ENCODE measurements at regions not wholly inside any gene's neighbourhood (a gene's known extent, or its start where the extent isn't known, plus 50 kb on each side); places are given as distances from the start of the nearest gene placed in this dataset.

DNA sequence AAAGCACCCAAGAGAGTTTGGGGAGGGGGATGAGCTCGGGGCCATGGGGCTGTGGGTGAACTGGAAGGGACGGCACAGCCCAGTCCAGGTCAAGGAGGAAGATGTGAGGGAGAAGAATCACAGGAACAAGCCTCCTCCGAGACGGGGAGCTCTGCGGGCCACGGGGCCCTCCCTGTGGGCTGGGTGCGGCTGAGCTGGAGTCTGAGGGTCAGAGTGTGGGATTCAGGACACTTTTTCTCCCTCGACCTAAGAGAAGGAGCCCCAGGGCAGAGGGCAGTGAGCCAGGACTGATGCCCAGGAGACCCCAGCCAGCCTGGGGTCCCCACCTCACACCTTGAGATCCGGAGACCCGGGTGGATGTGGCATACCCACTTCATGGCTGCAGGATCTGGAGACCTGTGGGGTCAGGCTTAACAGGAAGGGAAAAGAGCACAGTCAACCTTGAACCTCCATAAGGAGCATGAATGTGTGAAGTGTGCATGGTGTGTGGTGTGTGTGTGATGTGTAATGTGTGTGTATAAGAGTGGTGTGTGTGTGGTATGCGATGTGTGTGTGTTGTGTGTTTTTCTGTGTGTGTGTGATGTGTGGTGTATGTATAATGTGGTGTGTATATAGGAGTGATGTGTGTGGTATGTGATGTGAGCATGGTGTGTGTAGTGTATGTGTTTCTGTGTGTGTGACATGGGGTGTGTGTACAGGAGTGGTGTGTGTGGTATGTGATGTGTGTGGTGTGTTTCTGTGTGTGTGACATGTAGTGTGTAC is 504.6 kb downstream of the BRD1 start:
- no peaks in the 10 kb centered on the region; the same call in 1 of the 2 replicates for H3K27me3 ChIP-seq (ENCODE audit: insufficient read depth)
- no peaks in the 10 kb centered on the region for H4K20me1 ChIP-seq (replicated peaks; ENCODE audit: insufficient read depth)
- no peaks in the 10 kb centered on the region for H3K4me1 Mint-ChIP-seq
- H3K27ac Mint-ChIP-seq: no peak overlapping the region
- no peak overlapping the region for H3K4me3 ChIP-seq
- H3F3A ChIP-seq (replicated peaks; ENCODE audit: low read depth): no peaks in the 10 kb centered on the region
- no peak overlapping the region for H2AFZ ChIP-seq
- H3K27me3 Mint-ChIP-seq (ENCODE audit: insufficient read depth, low read depth, poor library complexity): peaks cover 2% of the 10 kb centered on the region
- no peaks in the 10 kb centered on the region for H3K79me2 ChIP-seq (replicated peaks; ENCODE audit: insufficient read depth)
- ATAC-seq (no peak), DNase-seq (ENCODE audit: low spot score) (no peak)
- no peaks in the 10 kb centered on the region; the same call in 2 of the 3 replicates for H3K9me3 Mint-ChIP-seq
- H3K36me3 Mint-ChIP-seq (ENCODE audit: low read depth): no peaks in the 10 kb centered on the region
- no peaks in the 10 kb centered on the region for H3K9me2 ChIP-seq (ENCODE audit: insufficient read depth)
- H3K4me3 Mint-ChIP-seq: no peak overlapping the region
- no peaks in the 10 kb centered on the region for H3K4me1 ChIP-seq (ENCODE audit: insufficient read depth)
- no peak for TF ChIP-seq ZNF331 (CRISPR knock-in tag; IDR thresholded peaks at IDR 0.05; ENCODE audit: low read depth)
- TF ChIP-seq NANOG (IDR thresholded peaks at IDR 0.05; ENCODE audit: borderline replicate concordance): no peak
- no peak for TF ChIP-seq JUNB (IDR thresholded peaks at IDR 0.05; ENCODE audit: unreplicated experiment)
- TF ChIP-seq, protein P1, sequence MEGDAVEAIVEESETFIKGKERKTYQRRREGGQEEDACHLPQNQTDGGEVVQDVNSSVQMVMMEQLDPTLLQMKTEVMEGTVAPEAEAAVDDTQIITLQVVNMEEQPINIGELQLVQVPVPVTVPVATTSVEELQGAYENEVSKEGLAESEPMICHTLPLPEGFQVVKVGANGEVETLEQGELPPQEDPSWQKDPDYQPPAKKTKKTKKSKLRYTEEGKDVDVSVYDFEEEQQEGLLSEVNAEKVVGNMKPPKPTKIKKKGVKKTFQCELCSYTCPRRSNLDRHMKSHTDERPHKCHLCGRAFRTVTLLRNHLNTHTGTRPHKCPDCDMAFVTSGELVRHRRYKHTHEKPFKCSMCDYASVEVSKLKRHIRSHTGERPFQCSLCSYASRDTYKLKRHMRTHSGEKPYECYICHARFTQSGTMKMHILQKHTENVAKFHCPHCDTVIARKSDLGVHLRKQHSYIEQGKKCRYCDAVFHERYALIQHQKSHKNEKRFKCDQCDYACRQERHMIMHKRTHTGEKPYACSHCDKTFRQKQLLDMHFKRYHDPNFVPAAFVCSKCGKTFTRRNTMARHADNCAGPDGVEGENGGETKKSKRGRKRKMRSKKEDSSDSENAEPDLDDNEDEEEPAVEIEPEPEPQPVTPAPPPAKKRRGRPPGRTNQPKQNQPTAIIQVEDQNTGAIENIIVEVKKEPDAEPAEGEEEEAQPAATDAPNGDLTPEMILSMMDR (conservative IDR thresholded peaks at IDR 0.05; ENCODE audit: low read depth in 2 of 2): no peak
- no peak for TF ChIP-seq EZH2phosphoT487 (IDR thresholded peaks at IDR 0.05; ENCODE audit: unreplicated experiment)
- TF ChIP-seq, protein P2, sequence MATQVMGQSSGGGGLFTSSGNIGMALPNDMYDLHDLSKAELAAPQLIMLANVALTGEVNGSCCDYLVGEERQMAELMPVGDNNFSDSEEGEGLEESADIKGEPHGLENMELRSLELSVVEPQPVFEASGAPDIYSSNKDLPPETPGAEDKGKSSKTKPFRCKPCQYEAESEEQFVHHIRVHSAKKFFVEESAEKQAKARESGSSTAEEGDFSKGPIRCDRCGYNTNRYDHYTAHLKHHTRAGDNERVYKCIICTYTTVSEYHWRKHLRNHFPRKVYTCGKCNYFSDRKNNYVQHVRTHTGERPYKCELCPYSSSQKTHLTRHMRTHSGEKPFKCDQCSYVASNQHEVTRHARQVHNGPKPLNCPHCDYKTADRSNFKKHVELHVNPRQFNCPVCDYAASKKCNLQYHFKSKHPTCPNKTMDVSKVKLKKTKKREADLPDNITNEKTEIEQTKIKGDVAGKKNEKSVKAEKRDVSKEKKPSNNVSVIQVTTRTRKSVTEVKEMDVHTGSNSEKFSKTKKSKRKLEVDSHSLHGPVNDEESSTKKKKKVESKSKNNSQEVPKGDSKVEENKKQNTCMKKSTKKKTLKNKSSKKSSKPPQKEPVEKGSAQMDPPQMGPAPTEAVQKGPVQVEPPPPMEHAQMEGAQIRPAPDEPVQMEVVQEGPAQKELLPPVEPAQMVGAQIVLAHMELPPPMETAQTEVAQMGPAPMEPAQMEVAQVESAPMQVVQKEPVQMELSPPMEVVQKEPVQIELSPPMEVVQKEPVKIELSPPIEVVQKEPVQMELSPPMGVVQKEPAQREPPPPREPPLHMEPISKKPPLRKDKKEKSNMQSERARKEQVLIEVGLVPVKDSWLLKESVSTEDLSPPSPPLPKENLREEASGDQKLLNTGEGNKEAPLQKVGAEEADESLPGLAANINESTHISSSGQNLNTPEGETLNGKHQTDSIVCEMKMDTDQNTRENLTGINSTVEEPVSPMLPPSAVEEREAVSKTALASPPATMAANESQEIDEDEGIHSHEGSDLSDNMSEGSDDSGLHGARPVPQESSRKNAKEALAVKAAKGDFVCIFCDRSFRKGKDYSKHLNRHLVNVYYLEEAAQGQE (IDR thresholded peaks at IDR 0.05; ENCODE audit: unreplicated experiment): no peak
- no peak for TF ChIP-seq EZH2 (IDR thresholded peaks at IDR 0.05; ENCODE audit: low read depth, unreplicated experiment)
- no peak for TF ChIP-seq POLR2AphosphoS5 (IDR thresholded peaks at IDR 0.05; ENCODE audit: low read depth)
- no peak for TF ChIP-seq ZNF462 (CRISPR knock-in tag; IDR thresholded peaks at IDR 0.05)
- no peak for TF ChIP-seq CREB1 (CRISPR knock-in tag; IDR thresholded peaks at IDR 0.05; ENCODE audit: low read depth)
- no peak for TF ChIP-seq ZNF114 (CRISPR knock-in tag; IDR thresholded peaks at IDR 0.05)
- TF ChIP-seq, protein P3, sequence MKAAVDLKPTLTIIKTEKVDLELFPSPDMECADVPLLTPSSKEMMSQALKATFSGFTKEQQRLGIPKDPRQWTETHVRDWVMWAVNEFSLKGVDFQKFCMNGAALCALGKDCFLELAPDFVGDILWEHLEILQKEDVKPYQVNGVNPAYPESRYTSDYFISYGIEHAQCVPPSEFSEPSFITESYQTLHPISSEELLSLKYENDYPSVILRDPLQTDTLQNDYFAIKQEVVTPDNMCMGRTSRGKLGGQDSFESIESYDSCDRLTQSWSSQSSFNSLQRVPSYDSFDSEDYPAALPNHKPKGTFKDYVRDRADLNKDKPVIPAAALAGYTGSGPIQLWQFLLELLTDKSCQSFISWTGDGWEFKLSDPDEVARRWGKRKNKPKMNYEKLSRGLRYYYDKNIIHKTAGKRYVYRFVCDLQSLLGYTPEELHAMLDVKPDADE (IDR thresholded peaks at IDR 0.05): no peak
- TF ChIP-seq STAT1 (IDR thresholded peaks at IDR 0.05; ENCODE audit: unreplicated experiment): no peak
- H3K36me3 ChIP-seq (ENCODE audit: insufficient read depth): no peaks in the 10 kb centered on the region; the same call in 1 of the 2 replicates
- H3K4me2 ChIP-seq: no peak overlapping the region
- no peak overlapping the region for H3K27ac ChIP-seq (ENCODE audit: low read depth)

All from GM23338 (cell line).